Upper lobe of left lung (tissue), 4 donors: ENCODE measurements at regions not wholly inside any gene's neighbourhood (a gene's known extent, or its start where the extent isn't known, plus 50 kb on each side); places are given as distances from the start of the nearest gene placed in this dataset.

Source experiments
- CTCF ChIP-seq, 6 experiments: fragments of 450-650 bp in 4 of 6; fragments of 200-600 bp in 2 of 6; sonication (generic) in 2 of 6; IDR thresholded peaks; one replicate each; pipeline ENCODE4 v1.5.1; 2016 to 2019; ENCODE audit warnings: antibody characterized with exemption in 6 of 6
- EP300 ChIP-seq, 4 donors: sonication (generic); formaldehyde crosslinking; IDR thresholded peaks; one replicate each; pipeline ENCODE4 v1.5.1; 2017; ENCODE audit warnings: antibody characterized with exemption in 4 of 4, control low read depth in 2 of 4
- POLR2A ChIP-seq, 4 donors: fragments of 450-650 bp; IDR thresholded peaks; one replicate each; pipeline ENCODE4 v1.5.1; 2016 to 2017; ENCODE audit warnings: antibody characterized with exemption in 4 of 4, mild to moderate bottlenecking in 2 of 4
- POLR2AphosphoS5 ChIP-seq, 2 donors: sonication (generic); formaldehyde crosslinking; IDR thresholded peaks; one replicate each; pipeline ENCODE4 v1.5.1; 2017; ENCODE audit warnings: antibody characterized with exemption in 2 of 2

GRCh38 chr7:115676707-115677106, 353.9 kb downstream of the TFEC start:
- no peak for TF ChIP-seq CTCF (IDR thresholded peaks at IDR 0.05)
- TF ChIP-seq POLR2A (IDR thresholded peaks at IDR 0.05), result no peak
- TF ChIP-seq EP300 (IDR thresholded peaks at IDR 0.05), result no peak
- TF ChIP-seq POLR2AphosphoS5 (IDR thresholded peaks at IDR 0.05), result no peak
